ENCODE measurements at regions not wholly inside any gene's neighbourhood (a gene's known extent, or its start where the extent isn't known, plus 50 kb on each side); places are given as distances from the start of the nearest gene placed in this dataset.

DNA sequence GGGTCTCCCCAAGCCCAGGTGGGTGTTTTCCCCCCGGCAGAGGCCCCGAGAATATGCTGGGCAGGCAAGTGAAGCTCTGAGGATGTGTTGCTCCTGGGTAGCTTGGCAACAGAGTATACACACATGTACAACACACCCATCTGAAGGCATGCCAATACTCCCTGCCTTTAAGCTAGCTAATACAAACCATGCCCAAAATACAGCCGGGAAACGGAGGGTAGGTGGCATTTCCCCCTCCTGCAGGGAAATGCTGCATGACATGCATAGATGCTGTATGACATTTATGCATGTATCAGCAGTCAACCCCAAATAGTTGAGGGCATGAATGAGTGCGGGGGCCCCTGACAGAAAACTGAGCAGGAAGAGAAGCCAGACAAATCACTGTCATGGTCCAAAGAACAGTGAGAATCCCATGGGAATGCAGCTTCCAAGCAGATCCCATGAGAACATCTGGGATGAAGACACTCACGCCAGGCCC lies 614.1 kb downstream of the EBF1 start:
- no peak for DNase-seq (ENCODE audit: insufficient read length, low spot score)
- no peak for FAIRE-seq

DNA sequence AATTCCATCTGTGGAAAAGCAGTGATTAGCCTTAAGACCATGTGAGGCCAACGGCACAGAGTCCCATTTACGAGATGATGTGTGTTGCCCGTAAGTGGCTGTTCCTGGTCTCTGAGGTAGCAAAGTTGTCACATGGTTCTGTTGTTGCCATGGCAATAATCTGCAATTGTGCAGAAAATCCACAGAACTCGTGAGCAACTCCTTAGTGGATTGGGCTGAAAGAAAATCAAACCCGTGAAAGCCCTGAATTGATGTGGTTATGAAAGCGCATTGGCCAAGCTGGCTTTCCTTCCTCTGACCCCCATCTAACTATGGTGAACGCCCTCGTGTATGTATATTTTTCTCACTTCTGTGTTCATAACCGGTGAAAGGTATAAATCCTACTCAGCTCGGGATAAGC lies 614.7 kb downstream of the EBF1 start:
- no peak for DNase-seq (ENCODE audit: insufficient read length, low spot score)
- no peak for FAIRE-seq

DNA sequence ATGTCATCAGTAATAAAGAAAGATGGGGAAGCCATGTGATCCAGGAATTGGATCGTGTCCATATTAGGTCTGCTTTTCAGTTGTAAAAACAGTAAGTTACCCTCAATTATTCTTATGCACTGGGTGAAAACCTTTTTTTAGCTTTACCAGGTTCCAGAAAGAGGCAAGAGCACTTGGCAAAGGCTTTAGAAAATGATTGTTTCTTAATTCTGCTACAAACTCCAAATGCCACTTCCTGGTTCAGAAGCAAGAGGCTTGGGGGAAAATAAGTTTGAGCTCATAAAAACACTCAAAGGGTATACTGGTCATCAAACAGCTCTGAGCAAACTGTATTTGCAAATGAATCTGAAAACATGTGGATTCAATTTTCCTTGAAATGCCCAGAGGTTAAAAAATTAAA lies 615.6 kb downstream of the EBF1 start:
- DNase-seq (ENCODE audit: insufficient read length, low spot score) (no peak), FAIRE-seq (no peak)

DNA sequence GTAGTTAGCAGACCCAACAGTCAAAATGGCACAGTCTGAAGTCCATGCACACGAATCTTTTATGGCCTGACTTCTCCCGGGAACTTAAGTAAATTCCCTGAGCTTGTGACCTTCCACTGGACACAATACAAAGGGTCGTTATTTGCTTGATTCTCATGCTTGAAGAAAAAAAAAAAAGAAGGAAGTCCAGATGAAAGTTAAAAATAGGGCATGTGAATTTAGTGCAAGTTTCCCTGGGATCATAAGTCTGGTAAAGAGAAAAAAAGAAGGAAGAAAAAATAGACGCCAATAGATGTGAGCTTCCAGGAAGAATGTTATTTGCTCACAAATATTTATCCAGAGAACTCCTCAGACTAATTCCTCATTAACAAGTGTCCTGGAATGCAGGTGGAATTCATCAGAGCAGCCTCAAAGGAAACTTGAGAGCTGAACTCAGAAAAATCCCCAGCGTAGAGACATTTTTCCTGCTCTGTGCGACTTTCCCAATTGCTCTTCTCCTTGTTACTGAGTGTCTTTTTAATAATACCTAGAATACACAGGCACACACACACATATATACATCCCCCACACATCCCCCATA lies 616.3 kb downstream of the EBF1 start:
- no peak for FAIRE-seq
- no peak for DNase-seq (ENCODE audit: insufficient read length, low spot score)

DNA sequence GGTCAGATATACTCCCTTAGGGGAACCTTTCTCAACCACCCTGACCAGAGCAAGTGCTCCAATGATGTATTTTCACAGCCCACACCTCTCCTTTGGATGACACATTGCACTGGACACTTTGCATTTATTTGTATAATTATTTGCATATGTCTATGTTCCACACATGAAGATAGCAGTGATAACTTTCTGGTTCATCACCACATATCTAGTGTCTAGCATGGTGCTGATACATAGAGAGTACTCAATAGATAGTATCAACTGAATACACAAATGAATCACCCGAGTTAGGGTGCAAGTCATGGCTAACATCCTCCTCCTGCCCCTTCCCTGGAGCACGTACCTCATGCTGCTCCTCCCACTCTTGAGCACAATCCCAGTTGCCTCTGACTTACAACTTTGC lies 617.6 kb downstream of the EBF1 start:
- DNase-seq (ENCODE audit: insufficient read length, low spot score) (no peak), FAIRE-seq (no peak)

DNA sequence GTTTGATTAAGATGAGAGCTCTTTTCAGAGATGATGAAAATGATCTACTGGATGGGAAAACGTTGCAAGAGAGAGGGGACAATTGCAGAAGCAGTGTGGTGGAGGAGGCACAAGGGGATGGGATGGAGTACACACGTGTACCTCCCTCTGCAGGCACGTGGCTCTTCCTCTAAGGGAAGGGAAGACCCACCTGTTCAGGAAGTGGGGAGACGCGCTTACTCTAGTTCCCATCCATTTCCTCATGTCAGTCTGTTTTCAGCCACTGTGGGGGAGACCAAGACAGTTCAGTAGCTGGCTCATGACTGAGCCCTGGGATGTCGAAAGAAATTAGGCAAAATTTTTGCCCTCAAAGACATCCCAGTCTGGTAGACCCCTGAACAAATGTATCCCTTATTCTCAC lies 619.2 kb upstream of the CLINT1 start:
- FAIRE-seq: no peak
- DNase-seq (ENCODE audit: insufficient read length, low spot score): no peak

DNA sequence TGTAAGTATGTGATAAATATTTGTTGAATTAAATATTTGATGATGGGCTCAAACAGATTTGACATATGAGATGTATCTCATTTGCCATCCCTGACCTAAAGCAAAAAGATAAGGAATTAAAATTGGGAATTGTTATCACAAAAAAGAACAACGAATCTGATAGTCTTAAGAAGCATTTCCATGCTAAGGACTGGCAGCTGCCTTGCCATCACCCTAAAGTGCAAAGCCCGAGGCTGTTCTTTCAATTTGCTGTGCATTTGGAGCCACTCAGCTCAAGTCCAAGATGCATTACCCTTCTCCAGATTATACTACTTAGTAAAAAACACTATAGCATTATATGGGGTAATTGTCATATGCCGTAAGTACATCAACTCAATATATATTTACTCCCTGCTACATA lies 618.3 kb upstream of the CLINT1 start:
- DNase-seq (ENCODE audit: insufficient read length, low spot score) (no peak), FAIRE-seq (no peak)

DNA sequence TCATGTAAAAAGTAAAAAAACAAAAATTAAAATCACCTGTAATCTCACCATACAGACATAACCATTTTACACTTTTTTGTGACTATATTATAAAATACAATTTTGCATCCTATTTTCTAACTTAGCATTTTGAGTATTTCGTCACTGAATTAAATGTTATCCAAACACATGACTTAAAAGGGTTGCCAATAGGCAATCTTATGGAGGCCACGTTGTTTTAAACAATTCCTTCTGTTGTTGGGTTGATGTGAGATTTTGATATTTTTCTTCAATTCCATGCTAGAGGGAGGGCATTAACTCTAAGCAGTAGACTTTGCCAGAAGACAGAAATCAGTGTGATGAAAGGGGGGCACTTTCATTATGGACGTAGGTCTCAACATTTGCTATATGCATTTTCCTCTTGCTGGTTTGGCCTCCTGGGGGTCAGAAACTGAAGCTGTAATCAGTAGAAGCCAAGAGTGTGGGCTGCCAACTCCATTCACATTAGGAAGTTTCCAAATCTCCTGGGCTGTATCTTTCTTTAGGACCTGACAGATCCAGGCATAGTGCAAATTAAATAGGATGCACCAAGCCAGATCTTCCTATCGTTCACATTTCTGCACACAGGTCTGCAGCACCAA lies 614.2 kb upstream of the CLINT1 start:
- FAIRE-seq (no peak), DNase-seq (ENCODE audit: insufficient read length, low spot score) (no peak)

DNA sequence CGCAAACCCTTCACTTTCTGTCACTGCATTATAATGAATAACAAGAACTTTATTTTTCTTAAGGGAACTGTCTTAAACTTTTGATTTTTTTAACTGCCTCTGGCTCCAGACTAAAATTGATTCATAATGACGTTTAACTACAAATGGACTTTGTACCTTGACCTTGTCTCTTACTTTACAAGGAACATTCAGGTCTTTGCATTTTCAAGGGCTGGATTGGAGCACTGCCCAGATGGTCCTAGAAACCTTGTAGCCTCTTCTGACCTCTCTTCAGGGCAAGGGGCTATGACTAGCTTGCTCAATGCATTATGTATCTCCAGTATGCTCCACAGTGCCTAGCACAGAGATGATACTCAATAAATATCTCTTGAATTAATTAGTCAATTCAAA lies 612.6 kb upstream of the CLINT1 start:
- FAIRE-seq (no peak), DNase-seq (ENCODE audit: insufficient read length, low spot score) (no peak)

DNA sequence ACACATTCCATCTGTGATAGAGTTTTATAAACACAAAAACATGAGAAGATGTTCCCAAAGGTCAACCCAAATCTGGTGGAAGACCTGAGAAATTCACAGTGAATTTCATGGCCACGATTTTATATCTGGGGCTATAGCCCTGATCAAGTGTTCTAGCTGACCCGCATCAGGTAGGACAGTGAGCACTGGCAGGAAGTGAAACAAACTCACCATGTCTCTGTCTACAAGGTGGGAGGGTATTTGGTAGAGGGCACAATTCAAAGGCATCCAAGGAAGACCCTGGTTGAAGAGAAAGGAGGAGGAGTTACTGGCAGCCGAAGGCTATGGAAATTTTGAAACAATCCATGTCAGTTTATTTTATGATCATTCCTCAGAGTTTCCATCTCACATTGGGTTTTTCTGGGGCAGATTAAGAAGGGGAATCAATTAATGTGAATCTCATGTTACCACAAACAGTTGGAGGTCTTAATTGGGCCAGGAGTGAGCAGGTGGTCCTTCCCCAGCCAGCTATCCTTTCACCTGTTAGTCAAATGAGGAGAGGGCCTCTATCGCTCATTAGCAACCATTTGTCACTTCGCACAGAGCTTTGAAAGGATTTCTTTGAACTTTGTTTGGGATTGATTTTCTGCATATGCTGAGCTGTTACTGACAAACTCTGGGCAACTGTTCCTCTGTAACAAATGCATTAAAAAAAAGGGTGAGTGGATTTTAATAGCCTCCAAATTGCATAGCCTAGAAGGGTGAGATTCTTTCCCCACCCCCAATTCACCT lies 612.0 kb upstream of the CLINT1 start:
- no peak for FAIRE-seq
- DNase-seq (ENCODE audit: insufficient read length, low spot score): no peak

DNA sequence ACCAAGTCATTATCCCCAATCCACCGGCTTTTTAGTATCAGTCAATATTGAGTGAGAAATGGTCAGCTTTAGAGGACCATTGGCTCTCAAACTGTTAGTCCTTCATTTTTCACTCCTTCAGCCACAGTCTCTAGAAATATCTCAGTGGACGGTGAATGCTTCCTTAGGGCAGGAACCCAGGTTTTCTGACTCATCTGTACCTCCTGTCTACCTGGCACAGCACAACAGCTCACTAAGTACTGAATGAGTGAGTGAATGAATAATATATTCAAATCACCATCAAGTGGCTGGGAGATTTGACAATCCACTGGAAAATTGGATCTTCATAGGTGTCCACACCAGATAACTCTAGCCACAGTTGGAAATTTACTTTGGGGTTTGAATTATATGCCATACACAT lies 609.5 kb upstream of the CLINT1 start:
- no peak for FAIRE-seq
- DNase-seq (ENCODE audit: insufficient read length, low spot score): no peak

DNA sequence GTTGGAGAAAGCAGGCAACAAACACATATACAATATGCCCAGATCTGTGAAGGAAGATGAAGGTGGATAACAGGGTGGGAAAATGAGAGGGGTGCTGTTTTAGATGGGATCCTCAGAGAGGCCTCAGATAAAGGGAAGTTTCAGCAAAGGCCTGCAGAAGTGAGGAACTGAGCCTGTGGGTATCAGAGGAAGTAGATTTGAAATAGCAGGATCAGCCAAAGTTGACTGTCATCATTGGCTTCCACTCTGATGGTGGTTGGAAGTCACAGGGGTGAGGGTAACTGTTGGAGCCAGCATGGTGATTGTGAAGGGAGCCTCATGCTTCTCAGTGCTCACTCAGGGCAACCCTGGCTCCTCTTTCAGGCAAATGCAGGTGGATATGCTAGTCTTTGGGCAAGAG lies 607.2 kb upstream of the CLINT1 start:
- DNase-seq (ENCODE audit: insufficient read length, low spot score) (no peak), FAIRE-seq (no peak)

DNA sequence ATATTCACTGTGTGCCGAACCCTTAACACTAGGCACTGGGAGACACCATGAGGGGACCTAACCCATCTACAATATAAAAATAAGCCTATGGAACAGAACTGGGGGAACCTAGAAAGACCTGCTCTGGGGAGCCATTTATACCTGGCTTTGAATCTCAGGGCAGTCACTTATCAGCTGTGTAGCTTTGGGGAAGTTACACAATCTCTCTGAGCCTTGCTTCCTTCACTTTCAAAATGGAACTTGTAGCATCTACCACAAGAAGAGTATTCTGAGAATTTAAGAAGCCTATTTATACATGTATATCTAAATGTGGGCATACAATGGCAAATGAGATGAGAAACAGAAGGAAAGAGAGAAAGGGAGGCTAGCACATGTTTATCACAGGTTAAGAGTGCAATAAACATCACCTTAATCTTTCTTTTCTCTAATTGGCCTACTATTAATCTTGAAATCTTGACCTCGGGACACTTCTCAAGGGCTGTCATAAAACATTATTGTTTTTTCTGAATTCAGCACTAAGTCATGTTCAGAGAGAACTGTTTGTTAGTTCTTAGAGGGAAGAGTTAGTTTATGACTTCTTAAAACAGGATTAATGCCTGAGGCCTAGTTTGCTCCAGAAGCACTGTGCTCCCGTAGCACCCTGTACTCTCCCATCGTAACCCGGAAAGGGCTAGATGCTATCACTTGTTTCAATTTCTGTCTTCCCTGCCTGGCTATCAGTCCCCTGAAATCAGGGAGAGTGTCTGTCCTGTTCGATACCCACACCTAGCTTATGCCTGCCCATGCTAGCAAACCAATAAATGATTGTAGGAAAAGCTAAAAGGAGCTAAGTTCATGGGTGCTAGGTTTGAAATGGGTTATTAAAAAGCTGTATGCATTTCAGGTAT lies 606.4 kb upstream of the CLINT1 start:
- no peak for DNase-seq (ENCODE audit: insufficient read length, low spot score)
- no peak for FAIRE-seq

DNA sequence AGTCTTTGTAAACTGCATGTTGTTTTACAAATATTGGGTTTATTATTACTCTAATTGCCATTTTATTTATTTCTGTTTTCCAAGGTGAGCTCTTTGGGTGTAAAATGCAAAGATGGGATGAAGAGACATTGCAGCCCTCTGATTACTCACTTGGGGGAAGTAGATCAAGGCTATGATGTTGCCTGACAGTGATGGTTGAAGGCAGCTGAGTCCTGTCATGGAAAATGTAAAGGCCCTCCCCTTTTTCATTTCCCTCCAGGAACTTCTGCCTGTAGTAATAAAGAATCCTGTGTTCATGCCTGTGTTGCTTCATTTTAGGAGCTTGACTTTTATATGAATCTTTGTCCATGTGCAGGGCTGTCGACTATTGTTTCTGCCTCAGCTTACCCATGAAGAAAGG lies 605.4 kb upstream of the CLINT1 start:
- no peak for FAIRE-seq
- no peak for DNase-seq (ENCODE audit: insufficient read length, low spot score)

DNA sequence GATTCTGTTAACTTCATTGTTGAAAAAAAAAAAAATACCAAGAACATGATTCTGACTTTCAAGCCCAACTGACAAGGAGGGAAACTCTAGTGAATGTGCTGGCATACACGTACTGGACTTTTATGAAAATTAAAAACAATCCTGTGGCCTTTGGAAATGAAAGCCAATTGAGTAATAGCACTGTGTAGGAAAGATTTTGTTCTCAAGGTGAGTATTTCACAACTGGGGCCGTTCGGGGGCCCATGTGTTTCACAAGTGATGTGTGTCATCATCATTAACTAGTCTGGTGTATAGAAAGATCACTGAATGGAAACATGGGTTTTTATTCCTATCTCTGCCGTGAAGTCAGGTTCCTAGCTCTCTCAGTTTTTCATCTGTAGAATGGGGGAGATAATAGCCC lies 605.0 kb upstream of the CLINT1 start:
- no peak for DNase-seq (ENCODE audit: insufficient read length, low spot score)
- FAIRE-seq: no peak

DNA sequence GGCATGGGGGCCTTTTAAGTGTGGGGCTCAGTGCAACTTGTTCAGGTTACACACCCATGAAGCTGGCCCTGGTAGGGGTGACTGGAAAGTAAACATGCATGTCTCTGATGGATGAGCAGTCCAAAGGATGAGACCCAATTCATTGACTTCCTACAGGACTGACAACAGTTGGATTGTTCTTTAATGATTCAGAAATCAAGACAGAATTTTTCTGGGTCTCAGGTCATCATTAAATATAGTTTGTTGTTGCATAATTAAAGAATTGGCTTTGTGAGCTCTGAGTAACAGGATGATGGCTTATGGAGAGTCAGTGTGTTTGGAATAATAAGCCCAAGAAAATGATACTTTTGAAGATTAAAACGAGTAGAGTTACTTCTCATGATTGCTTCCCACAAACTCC lies 604.2 kb upstream of the CLINT1 start:
- no peak for DNase-seq (ENCODE audit: insufficient read length, low spot score)
- FAIRE-seq: no peak

DNA sequence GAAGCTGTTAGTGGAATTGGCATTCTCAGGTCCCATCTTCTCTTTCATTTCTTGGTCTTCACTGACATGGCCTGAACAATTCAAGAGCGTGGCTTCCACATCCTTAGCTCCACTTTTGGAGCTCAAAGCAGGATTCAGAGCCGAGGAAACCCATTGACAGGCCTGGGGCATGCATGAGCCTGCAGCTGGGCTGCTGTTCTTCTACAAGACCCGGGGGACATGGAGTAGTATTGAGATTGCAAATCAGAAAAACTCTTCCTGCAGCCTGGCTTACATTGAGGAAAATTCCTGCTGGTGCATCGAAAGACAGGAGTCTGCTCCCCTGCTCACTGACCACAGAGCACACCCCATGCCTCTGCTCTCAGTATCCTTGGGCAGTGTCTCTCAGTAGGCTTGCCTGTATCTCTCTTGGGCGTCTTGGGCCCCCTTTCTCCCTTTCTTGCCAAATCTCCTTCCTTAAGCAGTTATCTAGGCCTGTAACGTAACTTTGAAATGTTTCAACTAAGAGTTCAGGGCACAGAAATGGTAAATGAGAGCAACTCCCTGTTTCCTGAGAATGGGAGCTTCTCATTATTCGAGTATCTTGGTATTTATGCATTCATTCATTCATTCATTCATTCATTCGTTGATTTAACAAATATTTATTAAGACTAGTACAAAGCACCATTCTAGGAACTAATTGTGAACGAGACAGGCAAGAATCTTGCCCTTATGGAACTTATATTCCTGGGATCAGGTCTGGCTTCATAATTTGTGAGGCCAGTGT lies 603.6 kb upstream of the CLINT1 start:
- DNase-seq (ENCODE audit: insufficient read length, low spot score) (no peak), FAIRE-seq (no peak)

DNA sequence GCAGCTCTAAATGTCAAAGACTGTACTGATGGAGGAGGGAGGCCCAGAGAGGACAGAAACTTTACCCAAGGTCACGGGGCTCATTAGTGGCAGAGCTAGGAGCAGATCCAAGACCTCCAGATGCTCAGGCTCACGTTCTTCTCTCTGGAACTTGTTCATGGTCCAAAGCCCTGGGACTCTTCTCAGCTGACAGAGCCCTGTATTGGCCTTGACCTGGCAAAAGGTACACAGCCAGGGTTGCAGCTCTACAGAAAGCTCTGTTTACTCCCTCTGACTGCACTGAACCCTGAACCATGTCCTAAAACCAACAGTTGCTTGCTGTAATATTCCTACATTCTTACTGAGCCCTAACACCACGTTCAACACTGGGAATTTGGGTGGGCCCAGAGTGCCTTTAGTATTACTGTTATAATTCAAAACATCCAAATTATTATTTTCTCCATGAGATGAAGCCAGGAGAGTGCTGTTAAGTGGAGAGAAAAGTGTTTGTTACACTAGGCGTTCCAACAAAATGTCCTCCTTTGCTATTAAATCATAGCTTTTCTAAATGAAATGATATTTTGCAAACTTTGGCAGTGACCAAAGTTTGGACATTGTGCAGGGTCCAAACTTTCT lies 602.4 kb upstream of the CLINT1 start:
- FAIRE-seq (no peak), DNase-seq (ENCODE audit: insufficient read length, low spot score) (no peak)

DNA sequence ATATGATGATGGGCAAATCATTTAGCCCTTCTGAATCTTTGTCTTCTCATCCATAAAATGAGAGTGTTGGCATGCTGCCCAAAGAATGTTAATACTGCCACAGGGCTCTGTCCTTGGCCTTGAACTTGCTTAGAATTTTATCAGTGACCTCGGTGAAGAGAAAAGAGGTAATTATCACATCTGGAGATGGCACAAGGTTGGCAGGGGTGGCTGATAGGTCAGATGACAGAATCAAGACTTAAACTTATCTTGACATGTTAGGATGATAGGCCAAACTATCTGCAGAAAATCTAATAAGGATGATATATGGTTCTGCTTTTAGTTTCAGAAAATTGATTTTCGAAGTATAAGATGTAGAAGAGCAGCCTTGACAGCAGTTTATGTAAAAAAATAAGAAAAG lies 599.1 kb upstream of the CLINT1 start:
- DNase-seq (ENCODE audit: insufficient read length, low spot score): no peak
- FAIRE-seq: no peak

DNA sequence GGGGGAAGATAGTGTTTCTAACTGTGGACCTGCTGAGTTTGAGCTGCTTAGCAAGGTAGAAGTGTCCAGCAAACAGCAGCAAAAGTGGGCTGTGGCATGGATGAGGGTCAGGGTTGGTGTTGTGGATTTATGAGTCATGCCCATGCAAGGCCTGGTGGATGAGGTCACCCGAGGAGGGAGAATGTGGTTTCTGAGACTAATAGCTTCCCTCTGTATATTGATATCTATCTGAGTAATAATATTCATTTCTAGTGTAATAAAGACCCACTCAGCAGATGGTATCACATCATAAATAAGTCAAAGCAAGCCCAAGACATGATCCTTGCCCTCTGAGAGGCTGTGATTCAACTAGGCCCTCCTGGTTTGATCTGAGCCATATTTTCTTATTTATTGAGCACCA lies 597.8 kb upstream of the CLINT1 start:
- FAIRE-seq: peak; percentile 74

More for the DNA sequence above, 597.8 kb upstream of the CLINT1 start:
- peak; percentile 68 for DNase-seq (ENCODE audit: insufficient read length, low spot score)
